AG09319 (cell line): ENCODE measurements at regions not wholly inside any gene's neighbourhood (a gene's known extent, or its start where the extent isn't known, plus 50 kb on each side); places are given as distances from the start of the nearest gene placed in this dataset.

ENCODE experiments used
- DNase-seq: peaks from one replicate; pipeline ENCODE4 v3.0.0-alpha.2; 2010; ENCODE audit warnings: low read depth; ENCODE audit errors: extremely low read depth
- CTCF ChIP-seq: IDR thresholded peaks from 2 replicates; pipeline ENCODE4 v1.5.1; 2011; ENCODE audit warnings: low read depth, mild to moderate bottlenecking, inconsistent platforms, low read length, moderate library complexity

GRCh38 chr1:192916021-192916420 is 107.2 kb downstream of the RGS2 start:
- TF ChIP-seq CTCF: no peak
- DNase-seq: no peak

- TF ChIP-seq CTCF: no peak
- DNase-seq: no peak
Measured at GRCh38 chr1:192918259-192918658, 109.4 kb downstream of the RGS2 start.

- no peak for TF ChIP-seq CTCF
- DNase-seq: no peak
Measured at GRCh38 chr1:192920412-192920811, 111.6 kb downstream of the RGS2 start.

GRCh38 chr1:192925609-192926008 is 116.8 kb downstream of the RGS2 start:
- no peak for TF ChIP-seq CTCF
- DNase-seq: no peak

GRCh38 chr1:192926736-192927135 is 117.9 kb downstream of the RGS2 start:
- no peak for DNase-seq
- TF ChIP-seq CTCF: no peak

GRCh38 chr1:192927496-192927895 is 118.7 kb downstream of the RGS2 start:
- TF ChIP-seq CTCF: no peak
- no peak for DNase-seq

- no peak for TF ChIP-seq CTCF
- DNase-seq: no peak
Measured at GRCh38 chr1:192929597-192929996, 120.8 kb downstream of the RGS2 start.
